RWPE2 (cell line): ENCODE measurements at regions not wholly inside any gene's neighbourhood (a gene's known extent, or its start where the extent isn't known, plus 50 kb on each side); places are given as distances from the start of the nearest gene placed in this dataset.

Experiments
- ATAC-seq: fragments of 200-7000 bp; cut with Tn5 transposase; 3 replicates; pipeline ENCODE4 v1.9.1; 2021; ENCODE audit warnings: low read depth
- DNase-seq: peaks from one replicate; pipeline ENCODE4 v3.0.0-alpha.2; 2020; ENCODE audit warnings: low spot score
- H3K27ac ChIP-seq: fragments of 450-650 bp; 2 replicates; pipeline ENCODE4 v1.5.1; 2017; ENCODE audit warnings: mild to moderate bottlenecking; ENCODE audit not compliant: poor library complexity, severe bottlenecking
- H3K27me3 ChIP-seq: fragments of 250-450 bp; sonication (Bioruptor Pico); 2 replicates; pipeline ENCODE4 v1.5.1; 2021; ENCODE audit warnings: mild to moderate bottlenecking, moderate library complexity; ENCODE audit not compliant: insufficient read depth, poor library complexity, severe bottlenecking
- H3K36me3 ChIP-seq: fragments of 250-450 bp; sonication (Bioruptor Pico); 2 replicates; pipeline ENCODE4 v1.5.1; 2020; ENCODE audit warnings: low read depth, mild to moderate bottlenecking, moderate library complexity
- H3K4me1 ChIP-seq: fragments of 250-450 bp; sonication (Bioruptor Pico); 2 replicates; pipeline ENCODE4 v1.5.1; 2021; ENCODE audit warnings: mild to moderate bottlenecking, moderate library complexity; ENCODE audit not compliant: insufficient read depth, poor library complexity, severe bottlenecking
- H3K4me3 ChIP-seq: fragments of 250-450 bp; sonication (Bioruptor Pico); 2 replicates; pipeline ENCODE4 v1.5.1; 2021; ENCODE audit warnings: mild to moderate bottlenecking, moderate library complexity; ENCODE audit not compliant: severe bottlenecking
- H3K9me3 ChIP-seq: fragments of 250-450 bp; sonication (Bioruptor Pico); 2 replicates; pipeline ENCODE4 v1.5.1; 2021; ENCODE audit warnings: mild to moderate bottlenecking, moderate library complexity; ENCODE audit not compliant: severe bottlenecking
- TF ChIP-seq, protein P1 (sequence below): fragments of 450-650 bp; IDR thresholded peaks from one replicate; pipeline ENCODE4 v1.5.1; 2017; ENCODE audit warnings: mild to moderate bottlenecking, moderate library complexity; ENCODE audit not compliant: poor library complexity, severe bottlenecking

DNA sequence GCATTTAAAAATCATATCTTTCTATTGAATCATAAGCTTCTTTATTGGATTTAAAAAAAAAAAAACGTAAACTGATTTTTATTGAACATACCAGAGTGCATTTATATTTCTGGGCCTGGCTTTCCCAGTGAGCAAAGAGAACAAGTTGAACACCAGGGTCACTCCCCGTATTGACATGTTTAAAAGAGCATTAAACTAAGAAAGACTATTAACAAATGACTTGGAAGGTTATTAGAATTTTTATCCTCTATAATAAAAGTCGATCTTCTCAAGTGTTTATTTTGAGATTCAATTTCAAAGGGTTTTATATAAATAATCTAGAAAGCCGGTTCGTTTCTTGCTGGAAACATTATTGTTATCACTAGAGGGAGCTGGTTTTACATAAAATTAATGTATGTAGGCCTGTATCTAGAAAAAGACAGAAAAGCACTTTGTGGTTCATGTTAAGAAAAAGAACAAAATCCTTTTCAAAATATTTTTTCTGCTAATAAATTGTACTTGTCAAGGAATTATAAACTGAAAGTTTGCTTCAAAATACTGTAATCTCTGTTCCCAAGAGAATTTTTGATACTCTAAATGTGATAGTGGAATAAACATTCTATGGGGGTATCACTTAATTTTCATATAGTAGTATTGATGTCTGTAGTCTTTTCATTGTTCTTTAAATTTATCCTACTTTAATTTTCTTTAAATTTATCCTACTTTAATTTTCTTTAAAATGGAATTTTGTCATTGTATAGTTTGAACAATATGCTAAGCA, 321.8 kb upstream of the MME start:
- no peaks in the 10 kb centered on the region for H3K36me3 ChIP-seq
- TF ChIP-seq, protein P1, sequence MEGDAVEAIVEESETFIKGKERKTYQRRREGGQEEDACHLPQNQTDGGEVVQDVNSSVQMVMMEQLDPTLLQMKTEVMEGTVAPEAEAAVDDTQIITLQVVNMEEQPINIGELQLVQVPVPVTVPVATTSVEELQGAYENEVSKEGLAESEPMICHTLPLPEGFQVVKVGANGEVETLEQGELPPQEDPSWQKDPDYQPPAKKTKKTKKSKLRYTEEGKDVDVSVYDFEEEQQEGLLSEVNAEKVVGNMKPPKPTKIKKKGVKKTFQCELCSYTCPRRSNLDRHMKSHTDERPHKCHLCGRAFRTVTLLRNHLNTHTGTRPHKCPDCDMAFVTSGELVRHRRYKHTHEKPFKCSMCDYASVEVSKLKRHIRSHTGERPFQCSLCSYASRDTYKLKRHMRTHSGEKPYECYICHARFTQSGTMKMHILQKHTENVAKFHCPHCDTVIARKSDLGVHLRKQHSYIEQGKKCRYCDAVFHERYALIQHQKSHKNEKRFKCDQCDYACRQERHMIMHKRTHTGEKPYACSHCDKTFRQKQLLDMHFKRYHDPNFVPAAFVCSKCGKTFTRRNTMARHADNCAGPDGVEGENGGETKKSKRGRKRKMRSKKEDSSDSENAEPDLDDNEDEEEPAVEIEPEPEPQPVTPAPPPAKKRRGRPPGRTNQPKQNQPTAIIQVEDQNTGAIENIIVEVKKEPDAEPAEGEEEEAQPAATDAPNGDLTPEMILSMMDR, result peak; percentile 83
- no peak for DNase-seq
- ATAC-seq, result peak; percentile 46; the same call in 1 of the 3 replicates
- no peaks in the 10 kb centered on the region for H3K9me3 ChIP-seq
- H3K4me3 ChIP-seq, result no peak overlapping the region
- H3K27ac ChIP-seq, result no peak overlapping the region
- H3K4me1 ChIP-seq, result no peaks in the 10 kb centered on the region
- H3K27me3 ChIP-seq, result no peaks in the 10 kb centered on the region

DNA sequence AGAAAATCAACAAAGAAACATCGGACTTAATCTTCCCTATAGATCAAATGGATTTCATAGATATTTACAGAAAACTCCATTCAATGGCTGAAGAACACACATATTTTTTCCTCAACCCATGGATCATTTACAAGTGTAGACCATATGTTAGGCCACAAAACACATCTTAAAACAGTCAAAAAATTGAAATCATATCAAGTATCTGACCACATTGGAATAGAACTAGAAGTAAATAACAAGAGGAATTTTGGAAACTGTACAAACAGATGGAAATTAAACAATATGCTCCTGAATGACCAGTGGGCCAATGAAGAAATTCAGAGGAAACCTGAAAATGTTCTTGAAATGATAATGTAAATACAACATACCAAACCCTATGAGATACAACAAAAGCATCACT, 323.1 kb upstream of the GPR149 start:
- Histone ChIP-seq H3K4me1 (no peaks in the 10 kb centered on the region), H3K27me3 (no peaks in the 10 kb centered on the region), H3K4me3 (no peak overlapping the region), H3K9me3 (no peaks in the 10 kb centered on the region), H3K27ac (no peak overlapping the region), H3K36me3 (no peaks in the 10 kb centered on the region)
- DNase-seq (no peak), ATAC-seq (no peak)
- TF ChIP-seq, protein P1, result no peak

DNA sequence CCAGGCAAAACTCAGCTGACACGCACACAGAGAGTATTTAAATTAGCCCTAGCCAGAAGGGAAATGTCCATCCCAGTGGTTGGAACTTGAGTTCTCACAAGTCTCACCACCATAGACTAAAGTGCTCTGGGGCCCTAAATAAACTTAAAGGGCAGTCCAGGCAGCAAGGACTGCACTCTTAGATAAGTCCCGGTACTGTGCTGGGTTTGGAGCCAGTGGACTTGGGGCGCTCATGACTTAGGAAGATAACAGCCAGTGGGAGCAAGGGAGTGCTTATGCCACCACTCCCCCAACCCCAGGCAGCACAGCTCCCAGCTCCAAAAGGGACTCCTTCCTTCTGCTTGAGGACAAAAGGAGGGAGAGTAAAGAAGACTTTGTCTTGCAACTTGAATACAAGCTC, 319.5 kb upstream of the GPR149 start:
- ATAC-seq (no peak), DNase-seq (no peak)
- no peak overlapping the region for H3K4me3 ChIP-seq
- H3K36me3 ChIP-seq, result no peaks in the 10 kb centered on the region
- TF ChIP-seq, protein P1, result no peak
- H3K27me3 ChIP-seq, result no peaks in the 10 kb centered on the region
- no peak overlapping the region for H3K27ac ChIP-seq
- no peaks in the 10 kb centered on the region for H3K9me3 ChIP-seq
- H3K4me1 ChIP-seq, result no peaks in the 10 kb centered on the region

DNA sequence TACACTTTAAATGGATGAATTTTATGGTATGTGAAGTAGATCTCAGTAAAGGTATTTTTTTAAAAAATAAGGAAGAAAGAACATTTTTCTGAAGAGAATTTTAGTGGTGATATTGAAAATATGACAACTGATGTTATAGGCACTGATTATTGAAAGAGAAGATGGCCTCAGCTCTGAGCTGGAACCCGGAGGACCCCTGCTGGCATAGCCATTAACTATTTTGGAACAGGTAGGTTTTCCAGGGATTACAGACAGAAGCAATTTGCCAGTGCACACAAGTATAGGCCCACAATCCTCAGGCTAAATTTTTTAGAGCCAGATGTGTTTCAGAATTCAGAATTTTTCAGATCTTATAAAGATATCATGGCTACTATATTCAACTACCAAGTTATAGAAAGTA, 315.9 kb upstream of the GPR149 start:
- TF ChIP-seq, protein P1, result peak; percentile 40
- ATAC-seq (no peak), DNase-seq (no peak)

DNA sequence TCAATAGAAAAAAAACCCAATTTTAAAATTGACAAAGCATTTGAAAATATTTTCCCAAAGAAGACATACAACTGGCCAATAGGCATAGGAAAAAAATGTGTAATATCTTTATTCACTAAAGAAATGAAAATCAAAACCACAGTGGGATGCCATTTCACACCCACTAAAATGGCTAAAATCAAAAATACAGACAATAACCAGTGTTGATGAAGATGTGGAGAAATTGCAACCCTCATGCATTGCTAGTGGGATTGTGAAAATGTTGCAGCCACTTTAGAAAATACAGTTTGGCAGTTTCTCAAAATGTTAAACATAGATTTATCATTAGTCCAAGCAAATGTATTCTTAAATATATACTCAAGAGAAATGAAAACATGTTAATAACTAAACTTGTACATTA, 315.1 kb upstream of the GPR149 start:
- Histone ChIP-seq H3K27me3 (no peaks in the 10 kb centered on the region), H3K9me3 (no peaks in the 10 kb centered on the region), H3K27ac (no peak overlapping the region), H3K36me3 (no peaks in the 10 kb centered on the region), H3K4me1 (no peaks in the 10 kb centered on the region), H3K4me3 (no peak overlapping the region)
- no peak for ATAC-seq
- DNase-seq, result no peak
- TF ChIP-seq, protein P1, result no peak

More for the DNA sequence above, 315.9 kb upstream of the GPR149 start:
- Histone ChIP-seq H3K4me1 (no peaks in the 10 kb centered on the region), H3K36me3 (no peaks in the 10 kb centered on the region), H3K27me3 (no peaks in the 10 kb centered on the region), H3K9me3 (no peaks in the 10 kb centered on the region), H3K27ac (no peak overlapping the region), H3K4me3 (no peak overlapping the region)
